Uterus (tissue), 3 donors: ENCODE measurements at regions not wholly inside any gene's neighbourhood (a gene's known extent, or its start where the extent isn't known, plus 50 kb on each side); places are given as distances from the start of the nearest gene placed in this dataset.

ENCODE experiments used
- DNase-seq, 2 donors: peaks; one replicate each; pipeline ENCODE4 v3.0.0-alpha.2; 2019 to 2020
- H3K27ac ChIP-seq, 2 donors: fragments of 200-600 bp; sonication (generic); 1 replicate in 1 of 2; 2 replicates in 1 of 2; pipeline ENCODE4 v1.5.1; 2016 to 2018
- H3K27me3 ChIP-seq, 2 donors: fragments of 200-600 bp; sonication (generic); one replicate each; pipeline ENCODE4 v1.5.1; 2018 to 2019; ENCODE audit warnings: control low read depth in 1 of 2
- H3K36me3 ChIP-seq, 2 donors: fragments of 200-600 bp; sonication (generic); one replicate each; pipeline ENCODE4 v1.5.1; 2019; ENCODE audit warnings: control low read depth in 1 of 2
- H3K4me1 ChIP-seq, 2 donors: fragments of 200-600 bp; sonication (generic); one replicate each; pipeline ENCODE4 v1.5.1; 2018 to 2019; ENCODE audit warnings: control low read depth in 1 of 2
- H3K4me3 ChIP-seq, 2 donors: fragments of 200-600 bp; sonication (generic); 1 replicate in 1 of 2; 2 replicates in 1 of 2; pipeline ENCODE4 v1.5.1; 2018 to 2019; ENCODE audit warnings: mild to moderate bottlenecking in 1 of 2
- H3K9me3 ChIP-seq, 2 donors: fragments of 200-600 bp; sonication (generic); one replicate each; pipeline ENCODE4 v1.5.1; 2019; ENCODE audit warnings: control low read depth in 1 of 2
- CTCF ChIP-seq, 4 experiments: fragments of 200-600 bp in 2 of 4; fragments of 450-650 bp in 2 of 4; sonication (generic) in 2 of 4; IDR thresholded peaks; one replicate each; pipeline ENCODE4 v1.5.1; 2016 to 2019; ENCODE audit warnings: antibody characterized with exemption in 4 of 4, mild to moderate bottlenecking in 2 of 4, moderate library complexity in 1 of 4
- POLR2A ChIP-seq, 2 donors: fragments of 450-650 bp; IDR thresholded peaks; one replicate each; pipeline ENCODE4 v1.6.1; 2016; ENCODE audit warnings: antibody characterized with exemption in 2 of 2, mild to moderate bottlenecking in 1 of 2, moderate library complexity in 1 of 2
- intact Hi-C: fragments of 100-400 bp; cut with DNase I; formaldehyde crosslinking; loops from one replicate; pipeline ENCODE4 v1.15.1; 2023; ENCODE audit warnings: low total_unique reads
- donor health status: DM: yes; HTN: yes; CAD: no.

DNA sequence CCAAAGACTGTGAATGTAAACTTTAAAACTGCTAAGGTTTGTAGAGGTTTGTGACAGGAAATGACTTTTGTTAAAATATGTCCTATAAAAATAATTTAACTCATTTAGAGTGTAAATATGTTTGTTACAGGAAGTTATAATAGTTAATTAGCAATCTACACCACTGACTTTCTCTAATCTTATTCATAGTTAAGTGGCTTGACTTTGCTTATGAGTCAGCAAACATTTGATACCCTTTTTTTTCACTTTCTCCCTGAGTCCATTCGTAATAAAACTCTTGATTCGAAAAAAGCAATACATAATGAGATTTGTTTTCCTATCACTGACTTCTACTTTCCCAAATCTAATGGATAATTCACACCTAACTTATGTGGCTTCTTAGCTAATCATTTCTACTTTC is 317.7 kb upstream of the SEMA3C start:
- Histone ChIP-seq H3K27me3 (no peaks in the 10 kb centered on the region), H3K4me1 (no peaks in the 10 kb centered on the region), H3K27ac (no peak overlapping the region), H3K36me3 (no peaks in the 10 kb centered on the region), H3K9me3 (no peaks in the 10 kb centered on the region), H3K4me3 (no peak overlapping the region)
- TF ChIP-seq CTCF (IDR thresholded peaks at IDR 0.05) (no peak), POLR2A (IDR thresholded peaks at IDR 0.05) (no peak)
- no peak for DNase-seq
- intact Hi-C loops, result no loop called here

- intact Hi-C loops, result no loop called here
- no peak for DNase-seq
- H3K27me3 ChIP-seq, result no peaks in the 10 kb centered on the region
- no peak overlapping the region for H3K4me3 ChIP-seq
- no peak overlapping the region for H3K27ac ChIP-seq
- H3K9me3 ChIP-seq, result no peaks in the 10 kb centered on the region
- H3K36me3 ChIP-seq, result no peaks in the 10 kb centered on the region
- no peak for TF ChIP-seq CTCF (IDR thresholded peaks at IDR 0.05)
- no peak for TF ChIP-seq POLR2A (IDR thresholded peaks at IDR 0.05)
- H3K4me1 ChIP-seq, result no peaks in the 10 kb centered on the region
Observed at GRCh38 chr7:81235997-81236396, 317.1 kb upstream of the SEMA3C start.

GRCh38 chr7:81234896-81235295 is 316.0 kb upstream of the SEMA3C start:
- no peak overlapping the region for H3K27ac ChIP-seq
- no peaks in the 10 kb centered on the region for H3K9me3 ChIP-seq
- DNase-seq, result no peak
- TF ChIP-seq CTCF (IDR thresholded peaks at IDR 0.05) (no peak), POLR2A (IDR thresholded peaks at IDR 0.05) (no peak)
- no peaks in the 10 kb centered on the region for H3K27me3 ChIP-seq
- no peaks in the 10 kb centered on the region for H3K36me3 ChIP-seq
- intact Hi-C loops, result no loop called here
- H3K4me3 ChIP-seq, result no peak overlapping the region
- H3K4me1 ChIP-seq, result no peaks in the 10 kb centered on the region

DNA sequence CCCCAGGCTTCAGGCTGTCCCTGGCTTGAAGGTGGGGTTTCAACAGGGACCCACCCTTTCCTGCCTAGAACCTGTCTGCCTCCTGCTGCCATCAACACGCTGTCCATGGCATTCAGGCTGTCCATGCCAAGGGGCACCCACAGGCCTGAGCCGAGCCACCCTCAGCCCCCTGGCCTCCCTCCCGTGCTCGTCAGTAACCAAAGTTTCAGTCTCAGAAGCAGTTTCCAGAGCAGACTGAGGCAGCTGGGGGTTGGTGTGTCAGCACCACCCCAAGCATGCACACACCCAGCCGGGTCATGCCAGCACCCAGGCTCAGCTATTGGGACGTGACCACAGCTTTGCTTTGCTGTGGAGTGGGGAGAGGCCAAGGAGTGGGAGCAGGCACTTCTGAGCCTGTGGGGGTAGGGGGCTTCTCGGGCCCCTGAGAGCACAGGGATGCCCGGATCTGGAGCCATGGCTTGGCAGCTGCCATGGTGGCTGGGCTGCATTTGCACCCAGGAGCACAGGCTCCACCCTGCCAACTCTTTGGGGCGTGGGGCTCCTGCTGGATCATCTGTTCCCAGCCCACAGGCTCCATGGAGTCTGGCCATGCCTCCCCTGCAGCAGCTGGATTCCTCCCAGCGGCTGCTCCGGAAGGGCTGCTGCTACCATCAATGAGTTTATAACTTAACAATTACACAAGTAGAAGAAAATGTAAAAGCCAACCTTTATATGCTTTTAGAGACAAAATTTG is 314.5 kb upstream of the SEMA3C start:
- no peak for DNase-seq
- no peak overlapping the region for H3K27ac ChIP-seq
- no peak overlapping the region for H3K4me3 ChIP-seq
- H3K27me3 ChIP-seq, result no peaks in the 10 kb centered on the region
- TF ChIP-seq CTCF (IDR thresholded peaks at IDR 0.05), result no peak
- no peak for TF ChIP-seq POLR2A (IDR thresholded peaks at IDR 0.05)
- H3K4me1 ChIP-seq, result no peaks in the 10 kb centered on the region
- H3K9me3 ChIP-seq, result no peaks in the 10 kb centered on the region
- intact Hi-C loops, result no loop called here
- no peaks in the 10 kb centered on the region for H3K36me3 ChIP-seq

DNA sequence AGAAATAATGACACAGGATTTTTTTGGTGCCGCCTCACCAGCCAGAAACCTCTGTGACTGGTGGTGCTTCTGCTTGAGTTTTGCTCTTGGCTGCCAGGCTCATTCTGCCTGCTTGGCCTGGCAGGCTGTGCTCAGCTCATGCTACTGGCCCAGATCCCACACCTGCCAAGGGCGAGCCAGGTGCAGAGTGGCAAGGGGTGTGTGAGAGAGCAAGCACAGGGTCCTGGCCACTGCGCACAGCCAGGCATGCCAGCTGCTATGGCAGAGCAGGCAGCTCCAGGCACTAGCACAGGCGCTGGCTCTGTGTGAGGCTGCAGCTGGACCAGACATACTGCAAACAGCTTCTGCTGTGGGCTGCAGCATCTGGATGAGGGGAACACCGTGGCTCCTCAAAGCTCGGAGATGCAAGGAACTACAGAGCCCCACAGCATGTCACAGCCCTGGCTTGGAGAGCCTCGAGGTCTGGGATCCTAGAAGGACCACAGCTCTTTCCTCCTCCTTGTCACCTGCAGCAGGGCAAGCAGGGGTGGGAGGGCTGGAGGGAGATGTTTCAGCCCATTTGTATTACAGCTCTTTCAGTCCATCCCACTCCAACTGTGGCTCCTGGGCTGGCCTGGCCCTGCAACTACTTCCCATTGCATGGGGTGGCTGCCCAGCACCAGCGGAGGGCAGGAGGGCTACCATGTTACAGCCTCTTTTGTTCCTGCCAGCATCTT is 313.4 kb upstream of the SEMA3C start:
- intact Hi-C loops, result no loop called here
- no peak for DNase-seq

More for the DNA sequence above, 313.4 kb upstream of the SEMA3C start:
- H3K9me3 ChIP-seq, result no peaks in the 10 kb centered on the region
- TF ChIP-seq POLR2A (IDR thresholded peaks at IDR 0.05) (no peak), CTCF (IDR thresholded peaks at IDR 0.05) (no peak)
- H3K36me3 ChIP-seq, result no peaks in the 10 kb centered on the region
- H3K27ac ChIP-seq, result no peak overlapping the region
- no peak overlapping the region for H3K4me3 ChIP-seq
- H3K4me1 ChIP-seq, result no peaks in the 10 kb centered on the region
- H3K27me3 ChIP-seq, result no peaks in the 10 kb centered on the region
